Endothelial cell of umbilical vein (primary cell): ENCODE measurements at regions not wholly inside any gene's neighbourhood (a gene's known extent, or its start where the extent isn't known, plus 50 kb on each side); places are given as distances from the start of the nearest gene placed in this dataset.

Experiments used
- BruUV-seq: library from RNA; stranded (reverse); fragments of 400-500 nt; replicated peaks from 2 replicates; lab custom pipeline; 2021; lab: Mats Ljungman, UMichigan
- CTCF ChIA-PET: fragments of 300-600, 350-600 bp; sonication (Branson Sonifier 250); formaldehyde crosslinking; loops from one replicate; lab custom pipeline; 2021; ENCODE audit warnings: antibody characterized with exemption, inconsistent platforms; lab: Charles Lee
- POLR2A ChIA-PET: fragments of 300-600, 350-600 bp; sonication (Branson Sonifier 250); formaldehyde crosslinking; loops from one replicate; lab custom pipeline; 2021; ENCODE audit warnings: antibody characterized with exemption, inconsistent platforms; lab: Charles Lee
- DNase-seq: peaks from one replicate; pipeline ENCODE4 v3.0.0-alpha.2; 2011; ENCODE audit warnings: low read depth, low spot score
- FAIRE-seq: peaks from 2 replicates; lab custom pipeline; 2011; peaks lifted over from hg19 to GRCh38; lab: Jason Lieb, UNC
- H2AFZ ChIP-seq: 2 replicates; pipeline ENCODE4 v1.6.0; 2012; ENCODE audit warnings: low read depth, low read length, control low read depth, inconsistent platforms
- H3K27ac ChIP-seq: 2 replicates; pipeline ENCODE4 v1.5.1; 2011; ENCODE audit warnings: low read depth, mild to moderate bottlenecking, control low read depth, low read length, moderate library complexity; ENCODE audit not compliant: insufficient read depth
- H3K27me3 ChIP-seq, 2 experiments: 2 replicates each; pipeline versions ENCODE4 v1.6.0 to v1.6.1; 2011; ENCODE audit warnings: low read length in 2 of 2, mixed read lengths in 1 of 2; ENCODE audit not compliant: control insufficient read depth in 2 of 2, insufficient read depth in 2 of 2
- H3K36me3 ChIP-seq, 2 experiments: 2 replicates in 1 of 2; 3 replicates in 1 of 2; pipeline ENCODE4 v1.5.1; 2011; ENCODE audit warnings: low read length in 2 of 2, mild to moderate bottlenecking in 1 of 2, moderate library complexity in 1 of 2; ENCODE audit not compliant: control insufficient read depth in 2 of 2, insufficient read depth in 2 of 2; ENCODE audit errors: extremely low read depth in 1 of 2
- H3K4me1 ChIP-seq: 3 replicates; pipeline ENCODE4 v1.5.1; 2011; ENCODE audit warnings: mild to moderate bottlenecking, low read length; ENCODE audit not compliant: control insufficient read depth, insufficient read depth; ENCODE audit errors: extremely low read depth
- H3K4me2 ChIP-seq: 2 replicates; pipeline ENCODE4 v1.6.1; 2011; ENCODE audit warnings: low read length, control low read depth, mixed read lengths; ENCODE audit not compliant: insufficient read depth
- H3K4me3 ChIP-seq, 3 experiments: fragments of 200-600 bp in 1 of 3; sonication (generic), shearing (Covaris generic) in 1 of 3; replicated peaks in 1 of 3; 2 replicates each; pipeline ENCODE4 v1.5.1; 2011 to 2016; ENCODE audit warnings: control low read depth in 3 of 3, low read length in 3 of 3, mild to moderate bottlenecking in 2 of 3, inconsistent platforms in 1 of 3, low read depth in 1 of 3, moderate library complexity in 1 of 3; ENCODE audit not compliant: insufficient read depth in 1 of 3
- H3K79me2 ChIP-seq: 2 replicates; pipeline ENCODE4 v1.6.0; 2012; ENCODE audit warnings: low read length, inconsistent platforms; ENCODE audit not compliant: control insufficient read depth, insufficient read depth
- H3K9ac ChIP-seq: replicated peaks from 2 replicates; pipeline ENCODE3; 2011; ENCODE audit warnings: low read length, control low read depth; ENCODE audit not compliant: insufficient read depth; ENCODE audit errors: extremely low read depth
- H3K9me1 ChIP-seq: replicated peaks from 3 replicates; pipeline ENCODE4 v1.6.0; 2011; ENCODE audit warnings: mild to moderate bottlenecking, low read length; ENCODE audit not compliant: control insufficient read depth, insufficient read depth; ENCODE audit errors: extremely low read depth
- H3K9me3 ChIP-seq: replicated peaks from 2 replicates; pipeline ENCODE4 v1.5.1; 2012; ENCODE audit warnings: low read length, inconsistent platforms; ENCODE audit not compliant: control insufficient read depth, insufficient read depth
- H4K20me1 ChIP-seq: replicated peaks from 2 replicates; pipeline ENCODE3; 2011; ENCODE audit warnings: mild to moderate bottlenecking, low read length; ENCODE audit not compliant: control insufficient read depth, insufficient read depth; ENCODE audit errors: extremely low read depth
- EZH2 ChIP-seq: IDR thresholded peaks from 2 replicates; pipeline ENCODE4 v1.6.1; 2012; ENCODE audit warnings: borderline replicate concordance, low read depth, mild to moderate bottlenecking, moderate library complexity, low read length, inconsistent platforms; ENCODE audit not compliant: severe bottlenecking
- FOS ChIP-seq: IDR thresholded peaks from 2 replicates; pipeline ENCODE4 v1.6.1; 2011; ENCODE audit warnings: mild to moderate bottlenecking, low read length, moderate library complexity, borderline replicate concordance; ENCODE audit not compliant: insufficient read depth
- GATA2 ChIP-seq: IDR thresholded peaks from 2 replicates; pipeline ENCODE4 v1.7.0; 2011; ENCODE audit warnings: low read depth, mild to moderate bottlenecking, moderate library complexity, mixed read lengths, low read length; ENCODE audit not compliant: insufficient read length, insufficient read depth
- JUN ChIP-seq: IDR thresholded peaks from 2 replicates; pipeline ENCODE4 v1.6.1; 2011; ENCODE audit warnings: borderline replicate concordance, low read depth; ENCODE audit not compliant: insufficient read length, insufficient read depth
- MYC ChIP-seq: IDR thresholded peaks from one replicate; pipeline ENCODE4 v1.6.1; 2011; ENCODE audit warnings: mild to moderate bottlenecking, low read depth, low read length
- POLR2A ChIP-seq: IDR thresholded peaks from 2 replicates; pipeline ENCODE4 v1.6.1; 2012; ENCODE audit warnings: low read depth, mild to moderate bottlenecking, control low read depth, low read length
- POLR2AphosphoS5 ChIP-seq: IDR thresholded peaks from 2 replicates; pipeline ENCODE4 v1.6.1; 2012; ENCODE audit warnings: low read depth, mild to moderate bottlenecking, control low read depth, low read length, moderate library complexity; ENCODE audit not compliant: insufficient read depth
- dilution Hi-C: fragments of 300-500 bp; cut with MboI; formaldehyde crosslinking; loops from one replicate; pipeline ENCODE4 v1.15.0; 2019; ENCODE audit warnings: low sequenced_read_pairs; ENCODE audit not compliant: extremely low pct_ligation_motif_present
- intact Hi-C: fragments of 100-400 bp; cut with micrococcal nuclease; formaldehyde crosslinking; loops from one replicate; pipeline ENCODE4 v1.10.0; 2022
- TF ChIP-seq, protein P1 (sequence below): IDR thresholded peaks from 2 replicates; pipeline ENCODE4 v1.6.1; 2011; ENCODE audit not compliant: insufficient read depth, insufficient read length
- TF ChIP-seq, protein P2 (sequence below), 2 donors: IDR thresholded peaks; 1 replicate in 1 of 2; 2 replicates in 1 of 2; pipeline ENCODE4 v1.5.1; 2011; ENCODE audit warnings: low read length in 2 of 2, mild to moderate bottlenecking in 2 of 2, moderate library complexity in 2 of 2, control low read depth in 1 of 2, inconsistent platforms in 1 of 2, low read depth in 1 of 2; ENCODE audit not compliant: insufficient read depth in 1 of 2; ENCODE audit errors: extremely low read depth in 1 of 2

- no peaks in the 10 kb centered on the region for H4K20me1 ChIP-seq
- no peaks in the 10 kb centered on the region for H3K4me1 ChIP-seq
- H3K9ac ChIP-seq: no peak overlapping the region
- FAIRE-seq (no peak), DNase-seq (no peak)
- dilution Hi-C loops: no loop called here
- no peak overlapping the region for H3K4me2 ChIP-seq
- no TSS peak for BruUV-seq
- TF ChIP-seq FOS (no peak), MYC (no peak), JUN (no peak), EZH2 (no peak), GATA2 (no peak), POLR2AphosphoS5 (no peak), POLR2A (no peak)
- TF ChIP-seq, protein P1, sequence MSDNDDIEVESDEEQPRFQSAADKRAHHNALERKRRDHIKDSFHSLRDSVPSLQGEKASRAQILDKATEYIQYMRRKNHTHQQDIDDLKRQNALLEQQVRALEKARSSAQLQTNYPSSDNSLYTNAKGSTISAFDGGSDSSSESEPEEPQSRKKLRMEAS: no peak
- TF ChIP-seq, protein P2, sequence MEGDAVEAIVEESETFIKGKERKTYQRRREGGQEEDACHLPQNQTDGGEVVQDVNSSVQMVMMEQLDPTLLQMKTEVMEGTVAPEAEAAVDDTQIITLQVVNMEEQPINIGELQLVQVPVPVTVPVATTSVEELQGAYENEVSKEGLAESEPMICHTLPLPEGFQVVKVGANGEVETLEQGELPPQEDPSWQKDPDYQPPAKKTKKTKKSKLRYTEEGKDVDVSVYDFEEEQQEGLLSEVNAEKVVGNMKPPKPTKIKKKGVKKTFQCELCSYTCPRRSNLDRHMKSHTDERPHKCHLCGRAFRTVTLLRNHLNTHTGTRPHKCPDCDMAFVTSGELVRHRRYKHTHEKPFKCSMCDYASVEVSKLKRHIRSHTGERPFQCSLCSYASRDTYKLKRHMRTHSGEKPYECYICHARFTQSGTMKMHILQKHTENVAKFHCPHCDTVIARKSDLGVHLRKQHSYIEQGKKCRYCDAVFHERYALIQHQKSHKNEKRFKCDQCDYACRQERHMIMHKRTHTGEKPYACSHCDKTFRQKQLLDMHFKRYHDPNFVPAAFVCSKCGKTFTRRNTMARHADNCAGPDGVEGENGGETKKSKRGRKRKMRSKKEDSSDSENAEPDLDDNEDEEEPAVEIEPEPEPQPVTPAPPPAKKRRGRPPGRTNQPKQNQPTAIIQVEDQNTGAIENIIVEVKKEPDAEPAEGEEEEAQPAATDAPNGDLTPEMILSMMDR (IDR thresholded peaks at IDR 0.05; ENCODE audit: extremely low read depth in 1 of 2, insufficient read depth in 1 of 2, low read depth in 1 of 2, low read length in 2 of 2): no peak
- no peaks in the 10 kb centered on the region for H3K9me1 ChIP-seq
- ChIA-PET CTCF (no interaction called here), POLR2A (no interaction called here)
- H3K9me3 ChIP-seq: no peaks in the 10 kb centered on the region
- no peak overlapping the region for H2AFZ ChIP-seq
- no peak overlapping the region for H3K4me3 ChIP-seq
- intact Hi-C loops: no loop called here
- H3K27ac ChIP-seq: no peak overlapping the region
- H3K36me3 ChIP-seq: no peaks in the 10 kb centered on the region
- no peaks in the 10 kb centered on the region for H3K79me2 ChIP-seq
- no peaks in the 10 kb centered on the region for H3K27me3 ChIP-seq
Observed at GRCh38 chr2:145253492-145253891, 733.6 kb upstream of the ZEB2 start.
